NCI-H2029 (cell line): ENCODE measurements at regions not wholly inside any gene's neighbourhood (a gene's known extent, or its start where the extent isn't known, plus 50 kb on each side); places are given as distances from the start of the nearest gene placed in this dataset.
"Not testable (repeated sequence)": the region's sequence is repeated elsewhere in the genome, so short reads cannot be mapped to it uniquely, and the experiment has no call there.

Experiments used
- DNase-seq: peaks from one replicate; lab custom pipeline; 2025; lab: John Stamatoyannopoulos, UW

DNA sequence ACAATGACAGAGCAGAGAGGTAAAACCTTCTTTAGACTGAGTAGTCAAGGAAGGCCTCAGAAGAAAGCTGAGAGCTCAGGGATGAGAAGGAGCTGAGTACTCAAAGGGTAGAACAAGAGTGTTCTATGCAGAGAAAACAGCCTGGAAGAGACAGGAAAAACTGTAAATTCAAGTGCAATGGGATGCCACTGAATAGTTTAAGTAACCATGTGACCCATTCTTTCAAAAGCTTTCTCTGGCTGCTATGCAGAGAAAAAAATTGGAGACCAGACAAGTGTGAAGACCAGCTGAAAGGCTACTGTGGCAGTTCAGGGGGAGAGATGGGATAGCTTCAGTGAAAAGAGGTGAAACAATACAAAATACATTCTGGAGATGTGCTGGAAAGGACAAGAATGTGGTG is 61.3 kb upstream of the RNF38 start:
- no peak for DNase-seq

DNA sequence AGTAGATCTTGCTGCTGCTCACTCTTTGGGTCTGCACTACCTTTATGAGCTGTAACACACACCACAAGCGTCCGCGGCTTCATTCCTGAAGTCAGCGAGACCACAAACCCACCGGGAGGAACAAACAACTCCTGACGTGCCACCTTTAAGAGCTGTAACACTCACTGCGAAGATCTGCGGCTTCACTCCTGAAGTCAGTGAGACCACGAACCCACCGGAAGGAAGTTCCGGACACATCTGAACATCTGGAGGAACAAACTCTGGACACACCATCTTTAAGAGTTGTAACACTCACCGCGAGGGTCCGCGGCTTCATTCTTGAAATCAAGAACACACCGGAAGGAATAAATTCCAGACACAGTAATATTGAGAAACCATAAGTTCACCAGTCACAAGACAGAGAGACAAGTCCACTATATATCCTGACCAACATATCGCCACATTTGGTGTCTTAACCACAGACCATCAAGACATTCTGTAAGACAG is 58.4 kb upstream of the RNF38 start:
- not testable (repeated sequence) for DNase-seq

- DNase-seq: no peak
These were observed 57.9 kb upstream of the RNF38 start for GRCh38 chr9:36457836-36458429.

- DNase-seq: no peak
These were observed 56.5 kb upstream of the RNF38 start for GRCh38 chr9:36456480-36457065.

DNA sequence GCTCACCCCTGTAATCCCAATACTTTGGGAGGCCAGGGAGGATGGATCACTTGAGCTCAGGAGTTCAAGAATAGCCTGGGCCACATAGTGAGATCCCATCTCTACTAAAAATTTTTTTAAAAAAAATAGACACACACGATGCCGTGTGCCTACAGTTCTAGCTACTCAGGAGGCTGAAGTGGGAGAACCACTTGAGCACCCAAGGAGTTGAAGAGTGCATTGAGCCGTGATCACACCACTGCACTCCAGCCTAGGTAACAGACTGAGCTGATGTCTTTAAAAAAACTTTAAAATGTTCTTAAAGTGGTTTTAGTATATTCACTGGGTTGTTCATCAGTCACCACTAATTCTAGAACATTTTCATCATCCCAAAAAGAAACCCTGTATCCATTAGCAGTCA is 51.9 kb upstream of the RNF38 start:
- DNase-seq: no peak

- peak; percentile 48 for DNase-seq
These were observed 50.2 kb upstream of the RNF38 start for GRCh38 chr9:36450110-36450732.
